ENCODE measurements at regions not wholly inside any gene's neighbourhood (a gene's known extent, or its start where the extent isn't known, plus 50 kb on each side); places are given as distances from the start of the nearest gene placed in this dataset.

GRCh38 chr16:72261127-72261526 is 89.2 kb upstream of the PMFBP1 start:
- DNase-seq, result no peak

GRCh38 chr16:72256398-72257066 is 84.6 kb upstream of the PMFBP1 start:
- DNase-seq, result no peak

GRCh38 chr16:72255786-72256185 is 83.8 kb upstream of the PMFBP1 start:
- no peak for DNase-seq

GRCh38 chr16:72247821-72248253 is 75.9 kb upstream of the PMFBP1 start:
- DNase-seq, result no peak

- DNase-seq, result no peak
Measured at GRCh38 chr16:72246423-72246822, 74.5 kb upstream of the PMFBP1 start.

- DNase-seq, result peak in 1 of 2 experiments; percentile 23
Measured at GRCh38 chr16:72244853-72245252, 72.9 kb upstream of the PMFBP1 start.

GRCh38 chr16:72243621-72244020 is 71.7 kb upstream of the PMFBP1 start:
- no peak for DNase-seq

- DNase-seq, result no peak
Measured at GRCh38 chr16:72242757-72243156, 70.8 kb upstream of the PMFBP1 start.

GRCh38 chr16:72241930-72242329 is 70.0 kb upstream of the PMFBP1 start:
- peak; percentile 44 to 80 for DNase-seq

- peak in 1 of 2 experiments; percentile 50 for DNase-seq
Measured at GRCh38 chr16:72241008-72241407, 69.1 kb upstream of the PMFBP1 start.

GRCh38 chr16:72240466-72240865 is 68.5 kb upstream of the PMFBP1 start:
- DNase-seq, result peak; percentile 81 to 87

GRCh38 chr16:72236866-72237265 is 64.9 kb upstream of the PMFBP1 start:
- no peak for DNase-seq

GRCh38 chr16:72234387-72234786 is 62.4 kb upstream of the PMFBP1 start:
- no peak for DNase-seq

GRCh38 chr16:72228014-72228413 is 56.1 kb upstream of the PMFBP1 start:
- no peak for DNase-seq

GRCh38 chr16:72226136-72226535 is 54.2 kb upstream of the PMFBP1 start:
- no peak for DNase-seq

- DNase-seq, result no peak
Measured at GRCh38 chr16:72224260-72224768, 52.4 kb upstream of the PMFBP1 start.

GRCh38 chr16:72222503-72222902 is 50.5 kb upstream of the PMFBP1 start:
- no peak for DNase-seq

All from NCI-H524 (cell line).